Kidney glomerular epithelial cell (primary cell): ENCODE measurements at regions not wholly inside any gene's neighbourhood (a gene's known extent, or its start where the extent isn't known, plus 50 kb on each side); places are given as distances from the start of the nearest gene placed in this dataset.
"Not testable (repeated sequence)": the region's sequence is repeated elsewhere in the genome, so short reads cannot be mapped to it uniquely, and the experiment has no call there.

Experiments used
- DNase-seq: peaks from one replicate; lab custom pipeline; 2025; lab: John Stamatoyannopoulos, UW

DNA sequence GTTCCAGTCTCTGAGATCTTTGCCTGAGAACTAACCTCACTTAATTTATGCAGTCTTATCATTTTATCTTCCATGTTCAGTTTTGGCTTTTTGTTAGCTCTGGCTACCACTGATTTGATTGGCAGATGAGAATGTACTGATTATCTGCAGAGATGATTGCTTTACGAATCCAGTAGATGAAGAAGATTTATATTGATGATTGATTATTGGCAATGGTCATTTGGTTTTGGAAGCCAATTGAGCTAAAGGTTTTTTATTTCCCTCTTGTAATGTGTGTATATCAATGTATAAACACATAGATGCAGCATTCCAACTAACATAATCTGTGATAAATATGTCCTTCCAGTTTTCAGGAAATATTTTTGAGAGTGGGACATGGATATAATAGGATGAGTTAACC, 763.6 kb downstream of the CDH11 start:
- no peak for DNase-seq

DNA sequence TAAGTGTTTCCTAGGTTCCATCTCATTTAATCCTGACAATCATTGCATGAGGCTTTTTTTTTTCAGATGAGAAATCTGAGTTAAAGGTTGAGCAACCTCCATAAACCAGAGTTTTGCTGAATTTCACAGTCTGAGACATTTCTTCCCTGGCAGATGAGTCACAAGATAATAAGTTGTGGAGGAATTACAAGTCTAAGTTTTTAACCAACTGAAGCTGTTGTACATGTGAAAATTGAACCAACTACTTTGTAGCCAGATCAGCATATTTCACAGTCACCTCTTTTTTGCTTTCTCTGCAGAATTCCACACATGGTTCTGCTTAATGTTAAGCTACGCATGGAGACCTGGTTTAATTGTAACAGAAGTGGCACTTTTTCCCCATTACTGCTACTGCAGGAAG, 765.6 kb downstream of the CDH11 start:
- DNase-seq = peak; percentile 98

DNA sequence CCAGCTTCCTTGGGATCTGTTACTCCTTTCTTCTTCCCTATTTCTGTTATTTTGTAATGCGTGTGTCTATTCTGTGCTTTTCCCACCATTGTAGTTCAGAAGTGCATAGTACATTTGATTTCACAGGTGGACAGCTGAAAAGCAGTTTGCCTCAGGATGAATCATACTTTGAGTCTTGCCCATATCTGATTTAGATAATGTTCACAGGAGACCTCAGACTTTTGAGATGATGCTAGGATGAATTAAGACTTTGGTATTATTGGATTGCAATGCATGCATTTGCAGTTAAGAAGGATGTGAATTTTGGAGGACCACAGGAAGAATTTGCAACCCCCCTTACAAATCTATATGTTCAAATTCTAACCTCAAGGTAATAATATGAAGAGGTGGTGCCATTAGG, 769.6 kb downstream of the CDH11 start:
- no peak for DNase-seq

DNA sequence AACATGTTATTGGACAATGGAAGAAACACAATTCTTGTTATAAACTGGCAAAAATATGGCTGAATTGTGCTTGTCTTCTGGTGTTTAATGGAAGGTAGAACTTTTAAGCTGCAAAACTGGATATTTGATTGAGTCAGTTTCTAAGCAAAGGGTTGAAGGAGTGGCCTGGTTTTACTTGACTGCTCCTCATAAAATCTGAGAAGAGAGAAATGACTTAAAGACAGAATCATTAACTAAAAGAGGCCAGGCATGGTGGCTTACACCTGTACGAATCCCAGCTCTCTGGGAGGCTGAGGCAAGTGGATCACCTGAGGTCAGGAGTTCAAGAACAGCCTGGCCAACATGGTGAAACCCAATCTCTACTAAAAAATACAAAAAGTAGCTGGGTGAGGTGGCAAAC, 770.7 kb downstream of the CDH11 start:
- peak; percentile 22 for DNase-seq

DNA sequence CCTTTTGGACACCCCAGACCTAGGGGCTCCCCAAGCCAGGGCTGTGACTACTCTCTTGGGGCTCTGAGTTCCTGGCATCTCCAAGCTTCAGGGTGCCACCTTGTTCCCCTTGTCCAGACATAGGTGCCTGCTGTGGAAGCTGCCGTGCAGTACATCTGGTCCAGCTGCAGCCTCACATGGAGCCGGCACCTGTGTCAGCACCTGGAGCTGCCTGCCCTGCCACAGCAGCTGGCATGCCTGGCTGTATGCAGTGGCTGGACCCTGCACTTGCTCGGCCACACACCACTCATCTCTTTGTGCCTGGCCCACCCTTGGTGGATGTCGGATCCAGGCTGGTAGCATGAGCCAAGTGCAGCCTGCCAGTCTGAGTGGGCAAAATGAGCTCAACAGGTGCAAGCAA, 775.8 kb downstream of the CDH11 start:
- no peak for DNase-seq

DNA sequence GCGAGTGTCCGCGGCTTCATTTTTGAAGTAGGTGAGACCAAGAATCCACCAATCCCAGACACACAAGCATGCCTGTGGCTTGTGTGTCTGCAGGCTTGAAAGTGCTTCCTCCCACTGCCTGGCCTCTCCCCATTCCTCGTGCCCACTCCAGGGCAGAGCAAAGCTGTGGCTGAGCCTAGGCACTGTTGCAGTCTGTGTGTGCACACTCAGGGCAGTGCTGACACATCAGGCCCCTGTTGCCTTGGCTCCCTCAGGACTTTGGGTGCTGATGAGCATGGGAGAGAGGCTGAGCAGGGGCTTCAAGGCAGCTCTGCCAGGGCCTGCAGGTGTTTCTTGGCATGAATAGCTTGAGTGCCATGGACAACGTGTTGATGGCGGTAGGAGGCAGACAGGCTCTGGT, 776.7 kb downstream of the CDH11 start:
- DNase-seq = no peak

DNA sequence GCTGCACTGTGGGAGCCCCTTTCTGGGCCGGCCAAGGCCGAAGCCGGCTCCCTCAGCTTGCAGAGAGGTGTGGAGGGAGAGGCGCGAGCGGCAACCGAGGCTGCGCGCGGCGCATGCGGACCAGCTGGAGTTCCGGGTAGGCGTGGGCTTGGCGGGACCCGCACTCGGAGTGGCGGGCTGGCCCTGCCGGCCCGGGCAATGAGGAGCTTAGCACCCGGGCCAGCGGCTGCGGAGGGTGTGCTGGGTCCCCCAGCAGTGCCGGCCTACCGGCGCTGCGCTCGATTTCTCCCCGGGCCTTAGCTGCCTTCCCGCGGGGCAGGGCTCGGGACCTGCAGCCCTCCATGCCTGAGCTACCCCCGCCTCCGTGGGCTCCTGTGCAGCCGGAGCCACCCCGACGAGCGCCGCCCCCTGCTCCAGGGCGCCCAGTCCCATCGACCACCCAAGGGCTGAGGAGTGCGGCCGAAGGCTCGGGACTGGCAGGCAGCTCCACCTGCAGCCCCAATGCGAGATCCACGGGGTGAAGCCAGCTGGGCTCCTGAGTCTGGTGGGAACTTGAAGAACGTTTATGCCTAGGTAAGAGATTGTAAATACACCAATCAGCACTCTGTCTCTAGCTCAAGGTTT, 777.9 kb downstream of the CDH11 start:
- not testable (repeated sequence) for DNase-seq

DNA sequence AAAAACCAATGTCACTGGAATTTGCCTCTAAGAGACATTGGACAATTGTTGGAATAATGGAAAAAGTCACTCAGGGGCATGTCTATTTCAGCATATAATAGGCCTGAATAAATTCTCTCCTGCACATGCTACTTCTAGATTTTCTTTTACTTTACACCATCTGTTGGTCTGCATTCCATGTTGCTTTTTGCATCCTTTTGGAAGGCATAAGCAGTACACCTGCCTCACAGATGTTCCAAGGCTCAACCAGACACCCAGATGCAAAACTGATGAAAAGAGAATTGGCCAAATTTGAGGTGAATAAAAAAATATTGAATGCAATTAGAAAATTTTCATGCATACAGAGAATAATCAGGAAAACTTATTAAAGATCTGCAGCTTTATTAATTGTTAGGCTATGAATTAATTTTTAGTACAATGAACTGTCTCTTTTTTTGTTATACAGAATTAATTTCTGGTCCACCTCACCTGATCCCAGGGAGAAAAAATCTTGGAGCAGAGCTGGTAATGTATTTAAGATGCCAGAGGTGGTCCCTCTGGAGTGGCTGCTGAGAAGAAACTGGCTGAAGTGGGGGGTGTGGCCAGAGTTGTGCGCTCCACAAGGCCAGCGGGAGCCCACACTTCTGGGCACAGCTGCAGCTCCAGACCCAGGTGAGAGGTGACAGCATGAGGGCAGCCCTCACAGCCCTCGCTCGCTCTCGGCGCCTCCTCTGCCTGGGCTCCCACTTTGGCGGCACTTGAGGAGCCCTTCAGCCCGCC, 778.6 kb downstream of the CDH11 start:
- no peak for DNase-seq

DNA sequence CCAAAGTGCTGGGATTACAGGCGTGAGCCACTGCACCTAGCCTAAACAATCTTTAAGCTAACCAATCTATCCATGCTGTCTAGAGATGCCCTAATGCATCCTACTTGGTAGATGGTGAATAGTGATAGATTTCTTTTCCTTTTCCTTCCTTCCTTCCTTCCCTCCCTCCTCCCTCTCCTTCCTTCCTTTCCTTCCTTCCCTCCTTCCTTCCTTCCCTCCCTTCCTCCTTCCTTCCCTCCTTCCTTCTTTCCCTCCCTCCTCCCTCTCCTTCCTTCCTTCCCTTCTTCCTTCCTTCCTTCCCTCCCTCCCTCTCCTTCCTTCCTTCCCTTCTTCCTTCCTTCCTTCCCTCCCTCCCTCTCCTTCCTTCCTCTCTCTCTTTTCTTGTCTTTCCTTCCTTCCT, 780.5 kb downstream of the CDH11 start:
- not testable (repeated sequence) for DNase-seq

DNA sequence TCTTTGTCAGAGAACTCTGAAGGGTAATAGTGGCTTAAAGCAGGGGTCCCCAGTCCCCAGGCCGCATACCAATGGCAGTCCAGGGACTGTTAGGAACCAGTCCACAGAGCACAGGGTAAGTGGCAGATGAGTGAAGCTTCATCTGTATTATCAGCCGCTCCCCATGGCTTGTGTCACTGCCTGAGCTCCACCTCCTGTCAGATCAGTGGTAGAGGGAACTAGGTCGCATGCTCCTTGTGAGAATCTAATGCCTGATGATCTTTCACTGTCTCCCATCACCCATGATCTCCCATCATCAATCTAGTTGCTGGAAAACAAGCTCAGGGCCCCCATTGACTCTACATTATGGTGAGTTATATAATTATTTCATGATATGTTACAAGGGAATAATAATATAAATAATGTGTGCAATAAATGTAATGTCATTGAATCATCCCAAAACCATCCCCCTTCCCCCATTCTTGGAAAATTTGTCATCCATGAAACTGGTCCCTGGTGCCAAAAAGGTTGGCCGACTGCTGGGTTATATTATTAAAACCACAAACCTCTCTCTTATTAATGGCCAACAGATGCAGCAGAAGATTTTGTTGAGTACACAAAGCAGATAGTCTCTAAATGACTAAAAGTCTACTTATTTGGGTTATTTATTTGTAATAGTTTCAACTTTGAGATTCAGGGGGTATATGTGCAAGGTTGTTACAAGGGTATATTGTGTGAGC, 782.7 kb downstream of the CDH11 start:
- DNase-seq = no peak

DNA sequence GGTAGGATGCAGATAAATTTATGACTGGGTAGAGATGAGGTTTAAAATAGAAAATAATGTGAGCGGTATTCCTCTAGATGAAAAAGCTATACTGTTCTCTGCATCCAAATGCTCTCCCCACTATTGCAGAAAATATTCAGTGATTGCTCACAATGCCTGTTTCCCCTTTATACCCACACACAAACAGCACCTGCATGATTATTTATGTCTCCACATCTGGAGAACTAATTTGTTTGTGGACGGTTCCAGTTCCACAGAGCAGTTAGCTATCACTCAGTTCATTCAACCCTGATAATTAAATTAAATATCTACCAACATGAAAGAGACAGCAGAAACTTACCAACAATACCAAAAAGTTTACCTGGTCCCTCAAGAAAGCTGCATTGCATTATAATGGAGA, 800.0 kb downstream of the CDH11 start:
- DNase-seq = no peak

DNA sequence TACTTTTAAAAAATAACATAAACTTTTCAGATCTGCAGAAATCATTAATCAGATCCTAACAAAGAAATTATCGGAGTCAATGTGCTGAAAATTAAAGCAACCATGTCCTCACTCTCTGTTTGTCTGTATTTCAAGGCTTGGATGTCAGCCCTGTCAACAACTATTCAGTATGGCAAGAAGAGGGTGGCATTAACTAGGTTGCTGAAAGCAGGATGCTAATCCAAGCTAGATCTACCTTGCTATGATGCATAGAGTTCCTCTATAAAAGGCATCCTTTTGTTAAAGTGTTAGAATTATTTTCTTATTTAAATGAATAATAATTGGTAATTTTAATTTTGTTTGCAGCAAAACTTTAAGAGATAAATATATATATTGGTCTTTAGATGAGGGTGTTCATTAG, 800.8 kb downstream of the CDH11 start:
- no peak for DNase-seq

DNA sequence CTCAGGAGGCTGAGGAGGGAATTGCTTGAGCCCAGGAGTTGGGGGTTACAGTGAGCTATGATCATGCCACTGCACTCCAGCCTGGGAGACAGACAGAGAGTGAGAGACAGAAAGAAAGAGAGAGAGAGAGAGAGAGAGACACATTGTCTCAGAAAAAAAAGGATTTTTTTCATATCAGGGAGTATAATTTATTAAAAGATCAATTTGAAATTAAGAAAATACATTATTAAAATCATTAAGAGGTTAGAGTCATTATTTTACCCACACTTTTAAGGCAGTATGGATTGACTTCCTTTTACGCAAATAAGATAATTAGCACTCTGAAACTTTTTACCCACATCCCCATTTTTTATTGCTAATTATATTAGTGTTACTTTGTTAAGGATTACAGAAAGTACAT, 804.3 kb downstream of the CDH11 start:
- no peak for DNase-seq

DNA sequence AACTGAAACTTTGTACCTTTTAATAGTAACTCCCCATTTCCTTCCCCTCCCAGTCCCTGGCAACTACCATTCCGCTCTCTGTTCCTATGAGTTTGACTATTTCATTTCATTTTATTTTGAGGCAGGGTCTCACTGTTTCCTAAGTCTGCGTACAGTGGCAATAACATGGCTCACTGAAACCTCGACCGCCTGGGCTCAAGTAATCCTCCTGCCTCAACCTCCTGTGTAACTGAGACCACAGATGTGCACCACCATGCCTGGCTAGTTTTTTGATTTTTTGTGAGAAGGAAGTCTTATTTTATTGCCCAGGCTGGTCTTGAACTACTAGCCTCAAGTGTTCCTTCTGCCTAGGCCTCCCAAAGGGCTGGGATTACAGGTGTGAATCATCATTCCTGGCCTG, 808.1 kb downstream of the CDH11 start:
- DNase-seq = no peak

DNA sequence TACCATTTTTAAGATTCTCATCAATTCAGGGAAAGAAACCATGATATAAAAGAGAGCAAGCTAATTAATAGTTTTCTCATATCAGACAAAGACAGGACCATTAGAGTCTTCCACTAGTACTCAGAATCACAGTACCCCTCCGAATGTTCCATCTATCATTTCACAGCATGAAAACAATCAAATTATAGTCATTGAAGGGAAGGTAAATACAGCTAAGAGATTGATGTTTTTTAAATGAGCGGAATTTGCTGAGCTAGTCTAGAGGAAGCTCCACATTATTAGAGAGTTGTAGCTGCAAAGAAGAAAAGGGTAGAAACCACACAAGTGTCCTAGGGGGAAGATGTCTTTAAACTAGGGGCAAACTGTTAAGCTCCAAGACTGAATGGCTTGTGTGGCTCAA, 808.9 kb downstream of the CDH11 start:
- no peak for DNase-seq

DNA sequence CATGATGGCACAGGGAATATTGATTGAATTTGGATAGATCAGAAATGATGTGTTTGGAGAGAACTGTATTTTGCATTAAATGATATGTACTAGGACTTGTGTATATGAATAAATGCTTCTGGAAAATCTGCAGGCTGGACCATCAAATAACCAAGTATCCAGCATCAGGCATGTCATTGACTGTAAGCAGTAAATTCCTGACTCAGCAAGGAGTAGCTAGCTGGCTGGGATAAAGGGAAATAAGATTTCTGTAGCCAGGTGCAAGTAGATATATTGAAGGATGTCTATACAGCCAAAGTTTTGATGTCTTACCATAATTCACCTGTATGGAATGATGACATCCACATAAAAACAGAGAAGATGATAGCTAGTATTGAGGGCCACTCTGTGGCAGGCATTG, 809.6 kb downstream of the CDH11 start:
- DNase-seq = no peak

DNA sequence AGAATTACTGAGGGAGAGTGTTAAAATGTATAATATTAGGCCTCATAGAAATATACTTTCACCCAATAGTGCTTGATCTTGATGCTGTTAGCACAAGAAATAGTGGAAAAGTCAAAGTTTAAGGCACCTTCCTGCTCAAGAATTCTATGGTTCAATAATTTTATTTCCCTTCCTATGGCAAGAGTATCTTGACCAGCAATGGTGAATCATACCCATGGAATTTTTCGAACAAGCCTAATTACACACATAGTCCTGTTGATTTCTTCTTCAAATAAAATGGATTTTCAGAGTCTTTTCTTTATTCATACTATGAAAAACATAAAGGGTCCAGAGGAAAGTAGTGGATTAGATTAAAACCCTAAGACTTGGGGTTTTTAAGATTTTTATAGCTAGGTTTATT, 810.6 kb downstream of the CDH11 start:
- peak; percentile 41 for DNase-seq

DNA sequence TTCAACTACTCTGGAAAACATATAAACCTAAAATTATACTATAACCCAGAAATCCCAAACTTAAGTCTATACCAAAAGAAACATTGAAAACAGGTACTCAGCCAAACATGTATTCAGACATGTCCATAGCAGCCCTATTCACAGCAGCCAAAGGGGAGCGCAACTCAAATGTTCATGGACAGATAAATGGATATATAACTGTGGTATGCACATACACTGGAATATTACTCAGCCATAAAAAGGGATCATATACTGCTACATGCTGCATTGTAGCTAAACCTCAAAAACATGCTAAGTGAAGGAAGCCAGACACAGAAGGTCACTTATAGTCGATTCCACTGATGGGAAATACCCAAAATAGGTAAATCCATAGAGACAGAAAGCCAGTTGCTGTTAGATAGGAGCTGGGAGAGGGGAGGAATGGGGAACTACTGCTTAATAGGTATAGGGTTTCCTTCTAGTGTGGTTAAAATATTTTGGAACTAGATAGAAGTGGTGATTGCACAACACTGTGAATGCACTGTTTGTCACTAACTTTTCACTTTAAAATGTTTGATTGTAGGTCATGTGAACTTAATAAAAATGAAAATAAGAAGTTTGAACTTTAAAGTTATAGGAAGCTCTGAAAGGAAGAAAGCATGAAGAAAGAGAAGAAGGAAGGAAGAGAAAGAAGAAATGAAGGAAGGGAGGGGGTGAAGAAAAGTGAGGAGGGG, 812.3 kb downstream of the CDH11 start:
- no peak for DNase-seq

DNA sequence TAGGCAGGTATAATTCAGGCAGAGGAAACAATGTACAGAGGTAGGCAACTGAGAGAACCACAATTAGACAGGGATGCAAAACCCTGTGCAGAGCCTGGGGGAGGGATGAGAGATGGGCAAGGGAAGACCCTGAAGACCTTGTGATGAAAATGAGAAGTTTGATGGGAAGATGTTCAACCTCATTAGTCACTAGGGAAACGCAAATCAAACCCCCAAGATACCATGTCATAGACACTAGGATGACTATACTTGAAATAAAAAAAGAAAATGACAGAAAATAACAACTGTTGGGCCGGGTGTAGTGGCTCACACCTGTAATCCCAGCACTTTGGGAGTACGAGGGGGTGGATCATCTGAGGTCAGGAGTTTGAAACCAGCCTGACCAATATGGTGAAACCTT, 813.1 kb downstream of the CDH11 start:
- DNase-seq = no peak

DNA sequence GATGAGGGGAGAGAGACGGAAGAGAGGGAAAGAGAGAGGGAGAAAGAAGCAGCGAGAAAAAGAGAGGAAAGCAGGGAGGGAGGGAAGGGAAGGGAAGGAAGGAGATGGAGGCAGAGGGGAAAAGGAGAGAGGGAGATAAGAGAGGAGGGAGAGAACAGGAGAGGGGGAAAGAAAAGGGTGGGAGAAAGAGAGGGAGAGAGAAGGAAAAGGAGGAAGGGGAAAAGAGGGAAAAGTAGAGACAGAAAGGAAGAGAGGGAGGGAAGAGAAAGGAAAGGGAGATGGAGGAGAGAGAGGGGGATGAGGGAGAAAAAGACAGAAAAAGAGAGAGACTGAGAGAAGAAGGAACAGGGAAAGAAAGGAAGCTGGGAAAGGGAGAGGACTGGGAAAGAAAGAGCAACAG, 814.4 kb downstream of the CDH11 start:
- DNase-seq = no peak

DNA sequence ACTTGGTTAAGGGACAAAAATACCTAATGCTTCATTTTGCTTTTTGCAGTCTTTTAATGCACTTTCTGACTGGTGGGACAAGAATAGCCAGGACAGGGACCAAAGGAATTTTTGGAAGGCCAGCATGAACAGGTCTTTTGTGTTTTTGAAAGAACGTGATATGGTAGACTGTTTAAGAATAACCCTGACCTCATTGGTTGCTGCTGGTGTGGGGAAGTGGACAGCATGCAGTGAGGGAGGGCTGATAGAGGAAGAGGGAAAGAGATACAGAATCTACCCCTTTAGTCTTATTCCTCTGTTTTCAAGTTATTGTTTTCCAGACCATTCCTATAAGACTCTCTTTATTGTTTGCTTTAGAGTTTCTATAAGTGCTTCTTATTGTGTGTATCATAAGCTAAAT, 816.2 kb downstream of the CDH11 start:
- no peak for DNase-seq

DNA sequence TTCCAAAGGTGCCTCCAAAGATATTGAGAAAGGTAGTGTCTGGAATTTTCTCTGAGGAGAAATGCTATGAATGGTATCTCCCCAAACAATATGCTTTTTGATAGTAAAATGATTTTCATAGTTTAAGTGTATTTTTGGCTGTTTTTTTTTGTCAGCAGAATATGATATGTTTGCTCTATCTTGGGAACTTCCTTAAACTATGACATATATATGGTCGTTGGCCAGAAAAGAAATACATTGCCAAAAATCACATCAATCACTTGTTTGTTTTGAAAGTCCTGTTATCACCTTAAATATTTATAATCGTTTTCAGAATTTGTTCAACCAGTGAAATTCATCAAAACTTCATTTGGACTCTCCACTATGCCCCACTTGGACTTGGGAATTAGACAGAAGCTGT, 816.9 kb downstream of the CDH11 start:
- no peak for DNase-seq

DNA sequence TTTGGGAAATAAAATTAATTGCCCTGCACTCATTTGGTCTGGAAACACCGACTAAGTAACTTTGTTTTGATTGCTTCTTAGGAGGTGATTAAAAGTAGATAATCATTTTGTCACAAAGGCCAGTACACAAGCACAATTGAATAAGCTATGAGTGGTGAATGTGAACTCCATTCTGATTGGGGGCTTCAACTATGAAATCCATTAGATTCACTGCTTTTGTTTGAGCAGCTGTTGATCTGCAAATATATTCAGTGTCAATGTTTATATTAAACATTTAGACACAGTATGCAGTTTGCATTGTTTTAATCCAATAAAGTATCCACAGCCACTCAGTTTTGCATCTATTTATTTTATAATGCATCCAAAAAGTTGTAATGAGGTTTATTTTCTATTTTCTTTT, 817.5 kb downstream of the CDH11 start:
- DNase-seq = no peak
